HEK293 (cell line): ENCODE measurements at regions not wholly inside any gene's neighbourhood (a gene's known extent, or its start where the extent isn't known, plus 50 kb on each side); places are given as distances from the start of the nearest gene placed in this dataset.

Experiments used
- CTCF ChIP-seq: fragments of 450-650 bp; formaldehyde crosslinking; IDR thresholded peaks from 2 replicates; pipeline ENCODE4 v1.5.1; 2016; ENCODE audit warnings: missing biosample characterization, missing genetic modification characterization
- REST ChIP-seq: fragments of 450-650 bp; formaldehyde crosslinking; IDR thresholded peaks from 2 replicates; pipeline ENCODE4 v1.5.1; 2016; ENCODE audit warnings: missing biosample characterization, missing genetic modification characterization
- SCRT2 ChIP-seq: fragments of 450-650 bp; formaldehyde crosslinking; IDR thresholded peaks from 2 replicates; pipeline ENCODE4 v1.5.1; 2016; ENCODE audit warnings: missing biosample characterization, missing genetic modification characterization
- TCF7L2 ChIP-seq: IDR thresholded peaks from 2 replicates; pipeline ENCODE4 v1.6.1; 2011; ENCODE audit warnings: low read depth, mild to moderate bottlenecking, inconsistent platforms, low read length, moderate library complexity, borderline replicate concordance
- ZBTB8A ChIP-seq: fragments of 450-650 bp; formaldehyde crosslinking; IDR thresholded peaks from 2 replicates; pipeline ENCODE4 v1.5.1; 2016; ENCODE audit warnings: missing biosample characterization, missing genetic modification characterization
- ZNF155 ChIP-seq: fragments of 450-650 bp; formaldehyde crosslinking; IDR thresholded peaks from 2 replicates; pipeline ENCODE4 v1.5.1; 2016; ENCODE audit warnings: missing biosample characterization, missing genetic modification characterization
- ZNF184 ChIP-seq: fragments of 450-650 bp; IDR thresholded peaks from 2 replicates; pipeline ENCODE4 v1.5.1; 2018; ENCODE audit warnings: missing biosample characterization, mild to moderate bottlenecking, missing genetic modification characterization
- ZNF24 ChIP-seq: fragments of 450-650 bp; formaldehyde crosslinking; IDR thresholded peaks from 2 replicates; pipeline ENCODE4 v1.5.1; 2016; ENCODE audit warnings: missing biosample characterization, missing genetic modification characterization
- ZNF274 ChIP-seq, 2 experiments: fragments of 200-500 bp in 1 of 2; fragments of 450-650 bp in 1 of 2; sonication (Bioruptor generic) in 1 of 2; formaldehyde crosslinking in 1 of 2; IDR thresholded peaks; 2 replicates each; pipeline versions ENCODE4 v1.5.1 to v1.6.1; 2014 to 2016; ENCODE audit warnings: borderline replicate concordance in 1 of 2, inconsistent platforms in 1 of 2, low read length in 1 of 2, missing biosample characterization in 1 of 2, missing genetic modification characterization in 1 of 2
- ZNF549 ChIP-seq: fragments of 450-650 bp; IDR thresholded peaks from 2 replicates; pipeline ENCODE4 v1.5.1; 2018; ENCODE audit warnings: missing biosample characterization, missing genetic modification characterization, mild to moderate bottlenecking, inconsistent platforms, moderate library complexity
- TF ChIP-seq, protein P1 (sequence below): fragments of 450-650 bp; formaldehyde crosslinking; IDR thresholded peaks from 2 replicates; pipeline ENCODE4 v1.5.1; 2016; ENCODE audit warnings: missing biosample characterization, missing genetic modification characterization, low read depth
- TF ChIP-seq, protein P2 (sequence below): fragments of 450-650 bp; formaldehyde crosslinking; IDR thresholded peaks from 2 replicates; pipeline ENCODE4 v1.5.1; 2016; ENCODE audit warnings: missing biosample characterization, missing genetic modification characterization
- TF ChIP-seq, protein P3 (sequence below): fragments of 450-650 bp; formaldehyde crosslinking; IDR thresholded peaks from 2 replicates; pipeline ENCODE4 v1.5.1; 2016; ENCODE audit warnings: missing biosample characterization, missing genetic modification characterization, borderline replicate concordance

GRCh38 chr5:14930486-14930885 lies 58.9 kb upstream of the ANKH start:
- TF ChIP-seq ZNF184 (tag by site-specific recombination) (no peak), CTCF (tag by site-specific recombination) (no peak), ZNF549 (tag by site-specific recombination) (no peak), REST (tag by site-specific recombination) (no peak), TCF7L2 (no peak), ZBTB8A (tag by site-specific recombination) (no peak), ZNF24 (no peak), ZNF274 (IDR thresholded peaks at IDR 0.05; ENCODE audit: low read length) (no peak), ZNF274 (tag by site-specific recombination; IDR thresholded peaks at IDR 0.05; ENCODE audit: borderline replicate concordance) (no peak), SCRT2 (no peak), ZNF155 (no peak)
- TF ChIP-seq, protein P1, sequence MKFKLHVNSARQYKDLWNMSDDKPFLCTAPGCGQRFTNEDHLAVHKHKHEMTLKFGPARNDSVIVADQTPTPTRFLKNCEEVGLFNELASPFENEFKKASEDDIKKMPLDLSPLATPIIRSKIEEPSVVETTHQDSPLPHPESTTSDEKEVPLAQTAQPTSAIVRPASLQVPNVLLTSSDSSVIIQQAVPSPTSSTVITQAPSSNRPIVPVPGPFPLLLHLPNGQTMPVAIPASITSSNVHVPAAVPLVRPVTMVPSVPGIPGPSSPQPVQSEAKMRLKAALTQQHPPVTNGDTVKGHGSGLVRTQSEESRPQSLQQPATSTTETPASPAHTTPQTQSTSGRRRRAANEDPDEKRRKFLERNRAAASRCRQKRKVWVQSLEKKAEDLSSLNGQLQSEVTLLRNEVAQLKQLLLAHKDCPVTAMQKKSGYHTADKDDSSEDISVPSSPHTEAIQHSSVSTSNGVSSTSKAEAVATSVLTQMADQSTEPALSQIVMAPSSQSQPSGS (tag by site-specific recombination) = no peak
- TF ChIP-seq, protein P2, sequence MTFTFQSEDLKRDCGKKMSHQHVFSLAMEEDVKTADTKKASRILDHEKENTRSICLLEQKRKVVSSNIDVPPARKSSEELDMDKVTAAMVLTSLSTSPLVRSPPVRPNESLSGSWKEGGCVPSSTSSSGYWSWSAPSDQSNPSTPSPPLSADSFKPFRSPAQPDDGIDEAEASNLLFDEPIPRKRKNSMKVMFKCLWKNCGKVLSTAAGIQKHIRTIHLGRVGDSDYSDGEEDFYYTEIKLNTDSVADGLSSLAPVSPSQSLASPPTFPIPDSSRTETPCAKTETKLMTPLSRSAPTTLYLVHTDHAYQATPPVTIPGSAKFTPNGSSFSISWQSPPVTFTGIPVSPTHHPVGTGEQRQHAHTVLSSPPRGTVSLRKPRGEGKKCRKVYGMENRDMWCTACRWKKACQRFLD (tag by site-specific recombination) = no peak
- TF ChIP-seq, protein P3, sequence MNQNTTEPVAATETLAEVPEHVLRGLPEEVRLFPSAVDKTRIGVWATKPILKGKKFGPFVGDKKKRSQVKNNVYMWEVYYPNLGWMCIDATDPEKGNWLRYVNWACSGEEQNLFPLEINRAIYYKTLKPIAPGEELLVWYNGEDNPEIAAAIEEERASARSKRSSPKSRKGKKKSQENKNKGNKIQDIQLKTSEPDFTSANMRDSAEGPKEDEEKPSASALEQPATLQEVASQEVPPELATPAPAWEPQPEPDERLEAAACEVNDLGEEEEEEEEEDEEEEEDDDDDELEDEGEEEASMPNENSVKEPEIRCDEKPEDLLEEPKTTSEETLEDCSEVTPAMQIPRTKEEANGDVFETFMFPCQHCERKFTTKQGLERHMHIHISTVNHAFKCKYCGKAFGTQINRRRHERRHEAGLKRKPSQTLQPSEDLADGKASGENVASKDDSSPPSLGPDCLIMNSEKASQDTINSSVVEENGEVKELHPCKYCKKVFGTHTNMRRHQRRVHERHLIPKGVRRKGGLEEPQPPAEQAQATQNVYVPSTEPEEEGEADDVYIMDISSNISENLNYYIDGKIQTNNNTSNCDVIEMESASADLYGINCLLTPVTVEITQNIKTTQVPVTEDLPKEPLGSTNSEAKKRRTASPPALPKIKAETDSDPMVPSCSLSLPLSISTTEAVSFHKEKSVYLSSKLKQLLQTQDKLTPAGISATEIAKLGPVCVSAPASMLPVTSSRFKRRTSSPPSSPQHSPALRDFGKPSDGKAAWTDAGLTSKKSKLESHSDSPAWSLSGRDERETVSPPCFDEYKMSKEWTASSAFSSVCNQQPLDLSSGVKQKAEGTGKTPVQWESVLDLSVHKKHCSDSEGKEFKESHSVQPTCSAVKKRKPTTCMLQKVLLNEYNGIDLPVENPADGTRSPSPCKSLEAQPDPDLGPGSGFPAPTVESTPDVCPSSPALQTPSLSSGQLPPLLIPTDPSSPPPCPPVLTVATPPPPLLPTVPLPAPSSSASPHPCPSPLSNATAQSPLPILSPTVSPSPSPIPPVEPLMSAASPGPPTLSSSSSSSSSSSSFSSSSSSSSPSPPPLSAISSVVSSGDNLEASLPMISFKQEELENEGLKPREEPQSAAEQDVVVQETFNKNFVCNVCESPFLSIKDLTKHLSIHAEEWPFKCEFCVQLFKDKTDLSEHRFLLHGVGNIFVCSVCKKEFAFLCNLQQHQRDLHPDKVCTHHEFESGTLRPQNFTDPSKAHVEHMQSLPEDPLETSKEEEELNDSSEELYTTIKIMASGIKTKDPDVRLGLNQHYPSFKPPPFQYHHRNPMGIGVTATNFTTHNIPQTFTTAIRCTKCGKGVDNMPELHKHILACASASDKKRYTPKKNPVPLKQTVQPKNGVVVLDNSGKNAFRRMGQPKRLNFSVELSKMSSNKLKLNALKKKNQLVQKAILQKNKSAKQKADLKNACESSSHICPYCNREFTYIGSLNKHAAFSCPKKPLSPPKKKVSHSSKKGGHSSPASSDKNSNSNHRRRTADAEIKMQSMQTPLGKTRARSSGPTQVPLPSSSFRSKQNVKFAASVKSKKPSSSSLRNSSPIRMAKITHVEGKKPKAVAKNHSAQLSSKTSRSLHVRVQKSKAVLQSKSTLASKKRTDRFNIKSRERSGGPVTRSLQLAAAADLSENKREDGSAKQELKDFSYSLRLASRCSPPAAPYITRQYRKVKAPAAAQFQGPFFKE (tag by site-specific recombination) = no peak
